GM19035 (cell line): ENCODE measurements at regions not wholly inside any gene's neighbourhood (a gene's known extent, or its start where the extent isn't known, plus 50 kb on each side); places are given as distances from the start of the nearest gene placed in this dataset.
"Not testable (repeated sequence)": the region's sequence is repeated elsewhere in the genome, so short reads cannot be mapped to it uniquely, and the experiment has no call there.

Experiments used
- ATAC-seq: cut with Tn5 transposase; IDR thresholded peaks from one replicate; pipeline ENCODE4 v1.9.1; 2021; ENCODE audit not compliant: unreplicated experiment

DNA sequence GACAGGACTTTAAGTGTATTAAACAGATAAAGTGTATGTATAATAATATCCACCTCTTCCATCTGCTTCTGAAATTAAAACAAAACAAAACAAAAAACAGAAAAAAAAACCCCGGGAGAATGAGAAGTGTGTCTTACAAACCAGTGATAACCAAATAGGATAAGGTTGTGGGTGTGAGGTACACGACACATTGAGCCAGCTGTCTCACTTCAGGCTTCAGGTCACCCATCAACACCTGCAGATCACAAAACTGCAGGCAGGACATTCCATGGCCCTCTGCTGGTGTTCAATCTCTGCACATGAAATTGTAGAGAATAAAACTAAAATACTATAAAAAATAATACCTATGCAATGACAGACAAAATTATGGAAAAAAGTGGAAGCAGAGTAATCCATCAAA, 339.9 kb downstream of the SFMBT2 start:
- ATAC-seq, result no peak

DNA sequence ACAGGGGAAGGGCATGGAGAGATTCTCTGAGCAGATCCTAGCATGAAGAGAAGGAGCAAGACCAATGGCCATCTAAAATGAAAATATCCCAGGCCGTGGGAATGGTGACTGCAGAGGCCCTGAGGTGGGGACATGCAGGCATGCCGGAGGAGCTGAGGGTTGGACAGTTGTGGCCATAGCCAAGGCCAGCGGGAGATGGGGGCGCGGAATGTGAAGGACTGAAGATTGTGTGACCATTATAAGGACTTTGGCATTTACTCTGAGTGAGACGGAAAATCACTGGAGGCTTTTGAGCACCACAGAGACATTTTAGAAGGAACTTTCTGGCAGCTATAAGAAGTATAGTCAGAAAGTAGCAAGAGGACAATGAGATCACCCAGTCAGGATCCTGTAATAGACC, 341.1 kb downstream of the SFMBT2 start:
- no peak for ATAC-seq

DNA sequence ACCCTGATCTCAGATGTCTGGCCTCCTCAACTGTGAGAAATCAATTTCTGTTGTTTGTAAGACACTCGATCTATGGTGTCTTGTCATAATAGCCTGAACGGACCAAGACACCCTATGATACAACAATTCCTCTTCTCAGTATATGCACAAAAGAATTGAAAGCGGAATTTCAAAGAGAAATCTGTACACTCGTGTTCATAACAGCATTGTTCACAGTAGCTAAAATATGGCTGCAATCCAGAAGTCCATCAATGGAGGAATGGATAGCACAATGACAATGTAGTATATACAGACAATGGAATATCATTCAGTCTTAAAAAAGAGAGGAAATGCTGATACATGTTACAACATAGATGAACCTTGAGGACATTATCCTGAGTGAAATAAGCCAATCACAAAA, 354.6 kb downstream of the SFMBT2 start:
- no peak for ATAC-seq

DNA sequence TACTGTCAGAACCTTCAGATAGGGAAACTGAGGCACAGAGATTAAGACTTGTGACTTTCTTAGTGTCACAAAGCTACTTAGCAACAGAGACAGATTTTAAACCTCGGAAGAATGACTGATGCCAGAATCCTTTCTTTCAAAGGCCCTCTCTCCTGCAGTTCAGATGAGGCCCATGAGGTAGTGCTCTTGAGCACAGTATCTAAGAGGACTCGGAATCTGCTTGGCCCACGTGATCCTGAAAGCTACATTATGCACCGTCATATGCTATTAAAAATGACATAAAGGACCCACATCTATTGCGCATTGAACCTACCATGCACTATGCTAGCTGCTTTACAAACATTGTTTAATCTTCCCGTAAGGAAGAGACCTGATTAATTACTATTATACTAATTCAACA, 355.9 kb downstream of the SFMBT2 start:
- ATAC-seq, result no peak

DNA sequence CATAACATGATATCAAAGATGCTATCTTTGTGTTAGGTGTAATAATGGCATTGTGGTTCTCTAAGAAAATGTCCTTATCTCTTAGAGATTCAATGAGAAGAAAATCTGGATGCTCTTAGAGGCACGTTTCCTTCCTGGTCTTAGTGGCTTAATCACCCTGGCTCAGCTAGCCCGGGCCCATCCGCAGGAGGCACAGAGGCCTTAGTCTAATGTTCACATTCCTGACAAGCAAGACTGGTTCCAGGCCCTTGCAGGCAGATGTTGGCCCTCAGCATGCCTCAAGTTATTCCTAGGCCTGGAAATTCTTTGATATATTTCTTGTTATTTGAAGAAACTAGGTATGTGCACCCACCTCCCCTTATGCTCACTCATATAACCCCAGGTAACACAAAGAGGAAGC, 357.6 kb downstream of the SFMBT2 start:
- ATAC-seq, result no peak

DNA sequence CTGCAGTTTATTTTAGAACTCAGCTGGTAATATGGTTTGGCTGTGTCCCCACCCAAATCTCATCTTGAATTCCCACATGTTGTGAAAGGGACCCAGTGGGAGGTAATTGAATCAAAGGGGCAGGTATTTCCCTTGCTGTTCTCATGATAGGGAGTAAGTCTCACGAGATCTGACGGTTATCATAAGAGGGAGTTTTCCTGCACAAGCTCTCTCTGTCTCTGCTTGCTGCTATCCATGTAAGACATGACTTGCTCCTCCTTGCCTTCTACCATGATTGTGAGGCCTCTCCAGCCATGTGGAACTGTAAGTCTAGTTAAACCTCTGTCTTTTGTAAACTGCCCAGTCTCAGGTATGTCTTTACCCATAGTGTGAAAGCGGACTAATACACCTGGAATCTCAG, 360.8 kb downstream of the SFMBT2 start:
- ATAC-seq, result not testable (repeated sequence)

DNA sequence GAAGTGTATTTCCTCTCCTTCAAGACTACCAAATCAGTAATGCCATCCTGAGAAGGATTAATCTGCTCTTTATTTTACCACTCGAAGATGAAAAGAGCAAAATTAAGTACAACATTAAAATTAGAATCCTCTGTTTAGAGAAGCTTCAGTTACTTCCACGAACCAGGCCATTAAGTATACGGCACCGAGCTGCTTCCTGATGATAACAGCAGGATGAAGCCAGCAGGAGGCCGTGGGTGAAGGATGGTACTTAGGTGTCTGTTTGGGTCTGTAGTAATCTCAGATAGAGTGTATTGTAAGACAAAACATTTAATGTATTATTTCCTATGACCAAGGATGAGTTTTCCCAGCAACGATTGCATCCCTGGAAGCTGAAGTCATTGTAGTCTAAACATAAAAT, 362.8 kb downstream of the SFMBT2 start:
- ATAC-seq, result no peak

DNA sequence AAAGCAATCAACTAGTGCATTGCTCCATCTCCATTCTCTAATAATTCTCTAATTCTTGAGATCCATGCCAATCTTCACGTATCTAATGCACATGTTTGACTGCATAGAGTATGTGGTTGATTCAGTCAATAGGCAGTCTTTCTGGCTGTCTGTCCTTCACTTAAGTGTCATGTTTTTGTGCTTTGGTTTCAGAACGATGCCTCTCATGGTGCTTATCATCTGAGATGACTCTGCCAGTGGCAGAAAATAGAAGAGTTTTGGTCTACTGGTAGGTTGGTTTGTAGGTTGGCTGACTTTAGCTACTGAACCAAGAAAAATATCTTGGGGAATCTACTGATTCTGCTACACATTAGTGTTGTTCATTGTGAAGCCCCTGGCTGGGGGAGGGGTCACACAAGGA, 364.2 kb downstream of the SFMBT2 start:
- ATAC-seq, result peak; percentile 77

DNA sequence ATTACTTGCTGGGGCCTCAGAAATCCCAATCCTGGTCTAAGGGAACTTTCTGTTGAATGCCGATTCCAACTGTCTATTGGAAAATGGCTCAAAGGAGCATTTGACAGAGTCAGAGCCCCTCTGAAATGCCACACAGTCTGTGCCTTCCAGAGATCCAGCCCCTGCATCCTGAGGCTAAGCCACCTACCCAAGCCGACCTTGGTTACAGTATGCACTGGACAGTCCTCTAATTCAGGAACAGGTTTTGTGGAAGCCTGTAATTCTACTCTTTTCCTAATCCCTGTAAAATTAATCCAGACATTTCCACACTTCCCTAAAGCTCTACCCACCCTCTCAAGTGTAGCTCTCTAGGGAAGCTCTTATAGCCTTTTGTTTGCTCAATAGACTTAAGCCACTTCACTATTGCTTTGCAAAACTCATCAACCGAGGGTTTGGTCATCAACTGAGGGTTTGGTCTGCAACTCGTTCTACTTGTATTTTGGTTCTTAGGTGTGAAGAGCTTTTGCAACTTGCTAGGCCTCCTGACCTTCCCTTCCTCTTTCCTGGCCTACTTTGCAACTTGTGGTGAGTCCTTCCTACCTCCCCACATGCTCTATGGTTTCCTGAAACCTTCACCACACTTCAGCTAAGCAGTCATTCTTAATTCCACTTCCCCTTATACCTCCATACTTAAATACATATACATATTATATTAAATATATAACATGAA, 364.8 kb downstream of the SFMBT2 start:
- peak; percentile 77 for ATAC-seq

DNA sequence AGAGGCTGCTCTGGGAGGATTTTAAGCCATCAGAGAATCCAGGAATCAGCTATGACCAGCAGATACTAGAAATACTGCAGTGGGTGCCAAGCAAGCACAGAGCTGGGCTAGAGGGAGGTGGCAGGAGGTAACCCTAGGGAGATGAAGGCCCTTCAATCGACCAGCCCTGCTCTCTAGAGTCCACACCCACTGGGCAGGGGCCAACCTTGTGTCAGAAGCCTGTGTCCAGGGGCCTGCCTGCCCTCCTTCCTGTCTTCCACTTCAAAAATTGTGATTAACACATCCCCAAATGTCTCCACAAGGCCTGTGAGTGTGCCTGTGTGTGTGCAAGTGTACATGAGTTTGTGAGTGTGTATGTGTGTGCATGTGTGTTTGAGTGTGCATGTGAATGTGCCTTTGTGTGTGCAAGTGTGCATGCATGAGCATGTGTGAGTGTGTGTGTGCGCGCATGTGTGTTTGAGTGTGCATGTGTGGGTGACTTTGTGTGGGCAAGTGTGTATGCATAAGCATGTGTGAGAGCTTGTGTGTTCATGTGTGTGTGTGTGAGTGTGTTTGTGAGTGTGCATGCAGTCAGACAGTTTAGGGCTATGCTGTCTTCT, 367.7 kb downstream of the SFMBT2 start:
- no peak for ATAC-seq

DNA sequence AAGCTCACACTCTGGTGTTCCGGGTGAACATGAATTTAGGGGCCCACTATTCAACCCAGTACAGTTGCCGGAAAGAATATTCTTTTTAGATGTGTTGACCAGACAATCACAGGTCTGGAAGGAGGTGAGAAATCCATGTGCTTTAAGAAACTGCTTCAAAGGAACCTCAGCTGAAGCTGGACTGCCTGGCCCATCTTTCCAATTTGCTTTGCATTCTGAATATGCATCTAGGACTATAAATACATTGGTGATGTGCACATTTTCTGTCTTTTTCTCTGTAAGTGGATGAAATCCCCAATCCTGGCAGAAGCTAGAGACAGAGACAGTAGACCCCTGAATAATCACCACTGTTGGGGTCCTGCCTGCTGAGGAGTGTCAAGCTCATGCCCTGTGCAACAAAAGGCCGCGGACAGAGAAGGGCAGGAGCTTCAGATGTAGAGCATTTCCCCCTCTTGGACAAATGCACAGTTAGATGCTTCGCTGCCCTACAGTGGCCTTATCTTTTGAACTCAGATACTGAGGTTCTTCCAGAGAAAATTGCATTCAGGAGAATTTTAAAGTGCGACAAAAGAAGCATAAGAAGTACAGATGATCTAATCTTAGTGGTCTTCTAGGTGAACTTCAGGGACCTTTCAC, 368.3 kb downstream of the SFMBT2 start:
- no peak for ATAC-seq

DNA sequence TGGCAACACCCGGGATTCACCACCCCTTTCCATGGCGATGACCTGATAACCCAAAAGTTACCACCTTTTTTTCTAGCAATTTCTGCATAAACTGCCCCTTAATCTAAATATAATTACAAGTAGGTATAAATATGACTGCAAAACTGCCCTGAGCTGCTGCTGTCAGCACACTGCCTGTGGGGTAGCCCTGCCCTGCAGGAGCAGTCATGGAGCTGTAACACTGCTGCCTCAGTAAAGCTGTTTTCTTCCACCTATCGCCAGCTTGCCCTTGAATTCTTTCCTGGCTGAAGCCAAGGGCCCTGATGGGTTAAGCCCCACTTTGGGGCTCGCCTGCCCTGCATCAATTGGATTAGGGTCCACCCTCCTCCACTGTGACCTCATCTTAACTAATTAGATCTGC, 368.8 kb downstream of the SFMBT2 start:
- ATAC-seq, result no peak

DNA sequence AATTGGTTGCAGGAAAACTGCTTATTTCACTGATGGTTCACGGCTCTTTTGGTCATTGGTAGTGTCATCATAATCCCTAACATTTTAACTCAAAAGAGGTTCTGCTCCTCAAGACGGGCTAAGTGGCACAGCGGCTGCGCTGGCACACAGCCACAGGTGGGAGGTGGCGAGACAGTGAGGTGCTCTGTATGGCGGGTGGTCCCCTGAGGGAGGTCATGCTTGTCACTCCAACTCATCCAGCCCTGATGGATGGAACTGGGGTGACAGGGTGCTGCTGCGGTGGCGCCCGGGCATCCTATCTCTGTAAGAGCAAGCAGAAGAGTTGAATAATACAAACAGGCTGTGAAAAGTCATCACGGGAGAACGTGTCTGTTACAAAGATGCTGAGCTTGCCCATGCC, 370.2 kb downstream of the SFMBT2 start:
- ATAC-seq, result no peak

DNA sequence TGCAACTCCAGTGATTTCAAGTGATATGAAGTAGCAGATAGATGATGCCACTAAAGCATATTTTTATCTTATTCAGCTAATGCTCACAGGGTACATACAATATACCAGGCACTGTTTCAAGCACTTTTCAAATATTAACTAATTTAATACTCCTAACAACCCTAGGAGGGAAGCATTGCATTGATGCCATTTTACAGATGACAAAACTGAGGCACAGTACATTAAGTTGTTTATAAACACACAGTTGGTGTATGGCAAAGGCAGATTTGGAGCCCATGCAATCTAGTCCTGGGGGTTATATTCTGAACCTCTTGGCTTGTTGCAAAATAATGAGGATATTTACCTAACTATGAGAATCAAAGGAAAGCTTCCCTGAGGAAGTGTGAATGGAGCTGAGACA, 371.0 kb downstream of the SFMBT2 start:
- ATAC-seq, result no peak

DNA sequence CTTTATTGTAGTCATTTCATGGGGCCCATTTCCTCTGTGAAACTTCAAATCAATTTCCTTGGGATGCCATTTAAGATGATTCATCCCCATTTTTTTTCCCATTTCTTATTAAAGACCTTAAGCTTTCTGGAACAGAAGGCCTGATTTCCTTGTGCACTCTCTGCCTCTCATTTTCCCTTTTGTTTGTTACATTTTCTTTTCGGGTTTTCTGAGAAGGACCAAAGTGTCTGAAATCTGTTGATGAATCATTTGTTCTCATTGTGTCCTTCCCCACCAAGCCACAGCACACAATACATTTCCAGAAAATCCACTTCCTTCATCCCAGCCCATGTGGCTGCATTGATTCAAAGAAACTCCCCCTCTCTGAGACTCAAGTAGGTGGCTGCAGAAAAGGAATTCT, 372.4 kb downstream of the SFMBT2 start:
- no peak for ATAC-seq

DNA sequence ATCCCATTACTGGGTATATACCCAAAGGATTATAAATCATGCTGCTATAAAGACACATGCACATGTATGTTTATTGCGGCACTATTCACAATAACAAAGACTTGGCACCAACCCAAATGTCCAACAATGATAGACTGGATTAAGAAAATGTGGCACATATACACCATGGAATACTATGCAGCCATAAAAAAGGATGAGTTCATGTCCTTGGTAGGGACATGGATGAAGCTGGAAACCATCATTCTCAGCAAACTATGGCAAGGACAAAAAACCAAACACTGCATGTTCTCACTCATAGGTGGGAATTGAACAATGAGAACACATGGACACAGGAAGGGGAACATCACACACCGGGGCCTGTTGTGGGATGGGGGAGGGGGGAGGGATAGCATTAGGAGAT, 373.4 kb downstream of the SFMBT2 start:
- not testable (repeated sequence) for ATAC-seq

DNA sequence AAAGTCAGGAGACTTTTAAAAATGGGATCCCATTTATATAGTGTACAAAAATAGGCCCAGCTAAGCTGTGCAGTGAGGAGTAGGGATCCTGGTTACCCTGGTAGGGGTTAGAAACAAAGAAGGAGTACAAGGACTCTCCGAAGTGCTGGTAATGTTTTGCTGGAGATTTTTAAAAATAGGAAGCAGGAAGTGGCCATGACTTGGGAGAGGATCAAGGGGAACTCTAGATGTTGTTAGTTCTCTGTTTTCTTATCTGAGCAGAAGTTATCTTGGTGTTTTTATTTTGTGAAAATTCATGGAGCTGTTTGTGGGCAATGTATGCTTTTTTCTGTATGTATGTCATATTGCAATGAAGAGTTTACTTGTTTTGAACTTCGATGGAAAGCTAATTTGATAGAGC, 373.9 kb downstream of the SFMBT2 start:
- no peak for ATAC-seq

DNA sequence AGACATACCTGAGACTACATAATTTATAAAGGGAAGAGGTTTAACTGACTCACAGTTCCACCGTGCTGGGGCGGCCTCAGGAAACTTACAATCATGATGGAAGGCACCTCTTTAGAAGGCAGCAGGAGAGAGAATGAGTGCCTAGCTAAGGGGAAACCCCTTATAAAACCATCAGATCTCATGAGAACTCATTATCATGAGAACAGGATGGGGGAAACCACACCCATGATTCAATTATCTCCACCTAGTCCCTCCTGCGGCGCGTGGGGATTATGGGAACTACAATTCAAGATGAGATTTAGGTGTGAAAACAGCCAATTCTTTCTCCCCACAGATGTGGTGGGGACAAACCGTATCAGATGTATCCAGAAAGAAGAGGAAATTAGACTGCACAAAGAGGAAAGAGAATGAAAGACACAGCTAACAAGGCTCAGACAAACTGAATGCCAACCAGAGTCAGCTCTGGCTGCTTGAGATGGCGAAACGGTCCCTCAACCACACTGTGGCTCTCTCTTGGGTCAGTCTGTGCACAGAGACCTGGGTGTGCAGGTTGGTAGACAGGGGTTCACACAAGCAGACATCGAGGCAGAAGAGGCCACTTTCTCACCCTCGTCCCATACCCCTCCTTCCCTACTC, 375.6 kb downstream of the SFMBT2 start:
- ATAC-seq, result no peak

DNA sequence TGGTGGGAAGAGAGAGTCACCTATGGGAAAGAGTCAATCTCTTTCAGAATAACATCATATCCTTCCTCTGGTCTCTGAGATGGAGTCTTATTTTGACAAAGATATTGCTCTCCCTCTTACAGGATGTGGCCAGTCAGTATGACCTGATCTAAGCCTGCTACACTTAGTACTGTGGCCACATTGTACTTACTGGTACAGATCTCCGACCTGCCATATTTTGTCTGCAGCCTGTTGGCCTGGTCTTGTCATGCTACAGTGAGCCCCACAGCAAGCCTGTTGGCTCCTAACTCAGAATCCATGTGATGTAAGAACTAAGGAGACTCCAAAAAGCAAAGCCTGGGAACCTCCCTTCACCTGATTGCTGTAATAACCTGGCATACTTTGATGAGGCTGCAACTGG, 377.8 kb downstream of the SFMBT2 start:
- no peak for ATAC-seq

DNA sequence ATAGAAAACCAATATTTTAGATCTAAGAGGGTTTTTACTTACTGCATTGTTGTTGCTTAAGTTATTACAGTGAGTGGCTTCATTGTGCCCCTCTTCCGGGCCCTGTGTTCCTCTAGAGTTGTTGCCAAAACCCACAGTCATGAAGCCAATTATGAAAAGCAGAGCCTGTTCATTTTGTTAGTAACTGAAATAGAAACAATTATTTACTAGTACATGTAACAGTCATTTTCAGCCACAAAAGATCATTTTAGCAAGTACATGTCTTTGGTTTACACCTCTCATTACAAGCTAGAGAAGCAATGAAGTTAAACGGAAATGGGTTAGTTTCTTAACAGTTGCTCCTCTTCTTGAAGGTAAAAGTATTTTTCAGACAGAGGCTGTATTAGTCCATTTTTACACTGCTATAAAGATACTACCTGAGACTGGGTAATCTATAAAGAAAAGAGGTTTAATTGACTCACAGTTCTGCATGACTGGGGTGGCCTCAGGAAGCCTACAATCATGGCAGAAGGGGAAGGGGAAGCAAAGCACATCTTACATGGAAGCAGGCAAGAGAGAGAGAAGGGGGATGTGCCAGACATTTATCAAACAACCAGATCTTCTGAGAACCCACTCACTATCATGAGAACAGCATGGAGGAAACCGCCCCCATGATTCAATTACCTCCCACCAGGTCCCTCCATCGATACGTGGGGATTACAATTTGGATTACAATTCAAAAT, 380.5 kb downstream of the SFMBT2 start:
- no peak for ATAC-seq

DNA sequence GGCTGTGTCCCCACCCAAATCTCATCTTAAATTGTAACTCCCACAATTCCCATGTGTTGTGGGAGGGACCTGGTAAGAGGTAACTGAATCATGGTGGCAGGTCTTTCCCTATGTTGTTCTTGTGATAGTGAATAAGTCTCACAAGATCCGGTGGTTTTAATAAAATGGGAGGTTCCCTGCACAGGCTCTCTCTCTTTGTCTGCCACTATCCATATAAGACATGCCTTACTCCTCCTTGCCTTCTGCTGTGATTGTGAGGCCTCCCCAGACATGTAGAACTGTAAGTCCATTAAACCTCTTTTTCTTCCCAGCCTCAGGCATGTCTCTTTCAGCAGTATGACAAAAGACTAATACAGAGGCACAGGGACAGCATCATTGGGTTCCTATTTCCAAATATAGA, 381.2 kb downstream of the SFMBT2 start:
- ATAC-seq, result no peak

DNA sequence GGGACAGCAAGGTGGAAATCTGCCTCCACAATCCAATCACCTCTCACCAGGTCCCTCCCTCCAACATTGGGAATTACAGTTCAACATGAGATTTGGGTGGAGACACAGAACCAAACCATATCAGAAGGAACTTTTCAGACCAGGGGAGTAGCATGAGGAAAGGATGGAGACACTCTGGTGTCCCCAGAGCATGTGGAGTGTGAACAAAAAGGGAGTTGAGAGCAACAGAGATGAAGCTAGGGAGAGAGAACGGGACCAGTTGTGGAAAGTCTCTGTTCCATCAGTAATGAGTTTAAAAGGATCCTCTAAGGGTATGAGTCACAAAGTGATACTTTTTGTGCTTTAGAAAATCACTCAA, 382.0 kb downstream of the SFMBT2 start:
- ATAC-seq, result no peak
